GM23338 (cell line): ENCODE measurements at regions not wholly inside any gene's neighbourhood (a gene's known extent, or its start where the extent isn't known, plus 50 kb on each side); places are given as distances from the start of the nearest gene placed in this dataset.

ENCODE experiments used
- ATAC-seq: fragments of 200-7000 bp; cut with Tn5 transposase; 3 replicates; pipeline ENCODE4 v1.9.1; 2020
- DNase-seq: peaks from one replicate; pipeline ENCODE4 v3.0.0-alpha.2; 2015; ENCODE audit warnings: low spot score
- H2AFZ ChIP-seq: fragments of 200-600 bp; sonication (generic); 2 replicates; pipeline ENCODE4 v1.8.0; 2016; ENCODE audit warnings: antibody characterized with exemption, mild to moderate bottlenecking, moderate library complexity
- H3F3A ChIP-seq: fragments of 200-600 bp; sonication (generic); replicated peaks from 2 replicates; pipeline ENCODE4 v1.8.0; 2017; ENCODE audit warnings: antibody characterized with exemption, mixed run types, low read depth
- H3K27ac ChIP-seq: fragments of 200-600 bp; sonication (generic); 2 replicates; pipeline ENCODE4 v1.6.1; 2016; ENCODE audit warnings: low read depth
- H3K27me3 ChIP-seq: fragments of 200-600 bp; sonication (generic); 2 replicates; pipeline ENCODE4 v1.8.0; 2016; ENCODE audit warnings: mild to moderate bottlenecking, mixed run types, moderate library complexity; ENCODE audit not compliant: insufficient read depth
- H3K36me3 ChIP-seq: fragments of 200-600 bp; sonication (generic); 2 replicates; pipeline ENCODE4 v1.8.0; 2016; ENCODE audit warnings: mild to moderate bottlenecking; ENCODE audit not compliant: insufficient read depth
- H3K4me1 ChIP-seq: fragments of 200-600 bp; sonication (generic); 2 replicates; pipeline ENCODE4 v1.8.0; 2016; ENCODE audit warnings: mild to moderate bottlenecking, moderate library complexity; ENCODE audit not compliant: insufficient read depth
- H3K4me2 ChIP-seq: fragments of 200-600 bp; sonication (generic); 2 replicates; pipeline ENCODE4 v1.7.1; 2017; ENCODE audit warnings: mixed run types
- H3K4me3 ChIP-seq: fragments of 200-600 bp; sonication (generic); 2 replicates; pipeline ENCODE4 v1.6.1; 2016; ENCODE audit warnings: mixed run types
- H3K79me2 ChIP-seq: fragments of 200-600 bp; sonication (generic); replicated peaks from 2 replicates; pipeline ENCODE4 v1.8.0; 2017; ENCODE audit warnings: mild to moderate bottlenecking; ENCODE audit not compliant: insufficient read depth
- H3K9me2 ChIP-seq: fragments of 200-600 bp; sonication (generic); 2 replicates; pipeline ENCODE4 v1.8.0; 2017; ENCODE audit not compliant: insufficient read depth
- H4K20me1 ChIP-seq: fragments of 200-600 bp; sonication (generic); replicated peaks from 2 replicates; pipeline ENCODE4 v1.8.0; 2017; ENCODE audit warnings: mild to moderate bottlenecking; ENCODE audit not compliant: insufficient read depth
- H3K27ac Mint-ChIP-seq: 2 replicates; pipeline ENCODE4 v1.8.0; 2020; ENCODE audit warnings: inconsistent platforms, mild to moderate bottlenecking, moderate library complexity, mixed read lengths
- H3K27me3 Mint-ChIP-seq: 3 replicates; pipeline ENCODE4 v1.8.0; 2022; ENCODE audit warnings: low read depth, mild to moderate bottlenecking, moderate library complexity, mixed read lengths, inconsistent platforms; ENCODE audit not compliant: insufficient read depth, poor library complexity
- H3K36me3 Mint-ChIP-seq: 3 replicates; pipeline ENCODE4 v1.8.0; 2021; ENCODE audit warnings: low read depth, mild to moderate bottlenecking, inconsistent platforms, moderate library complexity, mixed read lengths
- H3K4me1 Mint-ChIP-seq: 3 replicates; pipeline ENCODE4 v1.8.0; 2020; ENCODE audit warnings: mild to moderate bottlenecking, inconsistent platforms, mixed read lengths
- H3K4me3 Mint-ChIP-seq: 3 replicates; pipeline ENCODE4 v1.8.0; 2021; ENCODE audit warnings: moderate library complexity, mild to moderate bottlenecking, inconsistent platforms, mixed read lengths
- H3K9me3 Mint-ChIP-seq: 3 replicates; pipeline ENCODE4 v1.8.0; 2020; ENCODE audit warnings: moderate library complexity, mild to moderate bottlenecking, inconsistent platforms, mixed read lengths
- CREB1 ChIP-seq: fragments of 250-450 bp; sonication (Bioruptor Pico); IDR thresholded peaks from 2 replicates; pipeline ENCODE4 v1.5.0; 2020; ENCODE audit warnings: low read depth, mild to moderate bottlenecking, moderate library complexity
- ETS1 ChIP-seq: IDR thresholded peaks from 2 replicates; pipeline ENCODE4 v1.6.1; 2016; ENCODE audit warnings: antibody characterized with exemption
- EZH2 ChIP-seq: fragments of 200-600 bp; sonication (generic); IDR thresholded peaks from one replicate; pipeline ENCODE4 v1.8.0; 2017; ENCODE audit warnings: antibody characterized with exemption, mild to moderate bottlenecking, low read depth; ENCODE audit not compliant: unreplicated experiment
- EZH2phosphoT487 ChIP-seq: fragments of 200-600 bp; sonication (generic); IDR thresholded peaks from one replicate; pipeline ENCODE4 v1.8.1; 2018; ENCODE audit warnings: antibody characterized with exemption; ENCODE audit not compliant: unreplicated experiment
- JUNB ChIP-seq: IDR thresholded peaks from one replicate; pipeline ENCODE4 v1.6.1; 2016; ENCODE audit warnings: antibody characterized with exemption; ENCODE audit not compliant: unreplicated experiment
- NANOG ChIP-seq: IDR thresholded peaks from 2 replicates; pipeline ENCODE4 v1.6.1; 2016; ENCODE audit warnings: antibody characterized with exemption, borderline replicate concordance
- POLR2AphosphoS5 ChIP-seq: IDR thresholded peaks from 2 replicates; pipeline ENCODE4 v1.6.1; 2016; ENCODE audit warnings: antibody characterized with exemption, low read depth
- STAT1 ChIP-seq: IDR thresholded peaks from one replicate; pipeline ENCODE4 v1.6.1; 2016; ENCODE audit warnings: antibody characterized with exemption; ENCODE audit not compliant: unreplicated experiment
- ZNF114 ChIP-seq: fragments of 250-450 bp; sonication (Bioruptor Pico); IDR thresholded peaks from 2 replicates; pipeline ENCODE4 v1.5.0; 2020; ENCODE audit warnings: mild to moderate bottlenecking, moderate library complexity
- ZNF331 ChIP-seq: fragments of 250-450 bp; sonication (Bioruptor Pico); IDR thresholded peaks from 2 replicates; pipeline ENCODE4 v1.5.0; 2020; ENCODE audit warnings: low read depth, mild to moderate bottlenecking, moderate library complexity
- ZNF462 ChIP-seq: fragments of 250-450 bp; sonication (Bioruptor Pico); IDR thresholded peaks from 2 replicates; pipeline ENCODE4 v1.5.0; 2020; ENCODE audit warnings: mild to moderate bottlenecking, moderate library complexity
- TF ChIP-seq, protein P1 (sequence below): IDR thresholded peaks from one replicate; pipeline ENCODE4 v1.6.1; 2018; ENCODE audit warnings: antibody characterized with exemption; ENCODE audit not compliant: unreplicated experiment
- TF ChIP-seq, protein P2 (sequence below), 2 experiments: fragments of 200-600 bp in 1 of 2; sonication (generic) in 1 of 2; conservative IDR thresholded peaks; 2 replicates each; pipeline versions ENCODE4 v1.5.1 to v1.6.1; 2016 to 2017; ENCODE audit warnings: antibody characterized with exemption in 2 of 2, low read depth in 2 of 2, mild to moderate bottlenecking in 2 of 2, moderate library complexity in 1 of 2

DNA sequence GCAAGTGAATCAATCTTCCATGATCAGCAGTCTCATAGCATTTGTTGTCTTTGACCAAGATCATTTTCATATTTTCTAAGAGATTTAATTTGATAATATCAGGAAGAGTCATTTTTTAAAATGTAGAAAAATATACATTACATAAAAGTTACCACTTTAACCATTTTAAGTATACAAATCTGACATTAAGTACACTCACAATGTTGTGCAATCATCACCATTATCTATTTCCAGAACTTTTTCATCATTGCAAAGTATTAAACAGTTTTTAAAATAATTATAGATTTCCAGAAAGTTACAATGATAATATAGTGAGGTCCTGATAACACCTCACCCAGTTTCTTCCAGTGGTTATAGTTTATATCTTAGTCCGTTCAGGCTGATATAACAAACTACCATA, 222.5 kb upstream of the RHOBTB1 start (continued):
- no peak for TF ChIP-seq ZNF462
- no peak for TF ChIP-seq NANOG

DNA sequence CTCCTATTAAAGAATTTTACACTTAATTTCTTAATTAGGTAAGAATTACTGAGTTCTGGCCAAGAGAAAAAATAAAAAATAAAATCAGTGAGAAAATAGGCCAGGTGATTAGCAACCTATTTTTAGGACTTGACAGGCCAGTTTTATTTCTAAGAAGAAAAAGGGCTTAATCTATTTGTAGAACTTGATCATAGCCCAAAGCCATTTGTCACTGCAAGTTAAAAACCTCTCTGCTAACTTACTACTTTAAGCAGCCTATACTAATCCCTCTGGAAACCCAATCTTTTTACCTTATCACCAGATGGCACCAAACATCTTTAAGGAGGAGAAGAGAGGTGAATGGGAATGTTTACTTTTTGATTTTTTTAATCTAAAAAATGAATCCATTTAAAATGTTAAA, 222.1 kb upstream of the RHOBTB1 start:
- H3K4me1 Mint-ChIP-seq = no peaks in the 10 kb centered on the region
- no peak overlapping the region for H3K4me2 ChIP-seq
- H3K36me3 Mint-ChIP-seq = 0 out of 3 replicates have a peak, but pooled peaks cover 3% of the 10 kb centered on the region
- no peak overlapping the region for H3K4me3 Mint-ChIP-seq
- H3K79me2 ChIP-seq = no peaks in the 10 kb centered on the region
- no peaks in the 10 kb centered on the region for H3K36me3 ChIP-seq
- H2AFZ ChIP-seq = no peak overlapping the region
- peaks cover 2% of the 10 kb centered on the region for H3K27me3 Mint-ChIP-seq
- no peak overlapping the region for H3K27ac Mint-ChIP-seq
- no peak for ATAC-seq
- H4K20me1 ChIP-seq = no peaks in the 10 kb centered on the region
- no peak for DNase-seq
- H3K9me3 Mint-ChIP-seq = peaks cover 4% of the 10 kb centered on the region; the same call in 2 of the 3 replicates
- no peaks in the 10 kb centered on the region for H3K9me2 ChIP-seq
- no peaks in the 10 kb centered on the region for H3F3A ChIP-seq
- no peak overlapping the region for H3K4me3 ChIP-seq
- H3K27ac ChIP-seq = no peak overlapping the region
- H3K27me3 ChIP-seq = no peaks in the 10 kb centered on the region
- H3K4me1 ChIP-seq = no peaks in the 10 kb centered on the region
- TF ChIP-seq ZNF114 = no peak
- no peak for TF ChIP-seq EZH2phosphoT487
- no peak for TF ChIP-seq STAT1
- TF ChIP-seq POLR2AphosphoS5 = no peak
- TF ChIP-seq ETS1 = no peak
- no peak for TF ChIP-seq JUNB
- TF ChIP-seq CREB1 = no peak
- no peak for TF ChIP-seq ZNF331
- TF ChIP-seq, protein P1, sequence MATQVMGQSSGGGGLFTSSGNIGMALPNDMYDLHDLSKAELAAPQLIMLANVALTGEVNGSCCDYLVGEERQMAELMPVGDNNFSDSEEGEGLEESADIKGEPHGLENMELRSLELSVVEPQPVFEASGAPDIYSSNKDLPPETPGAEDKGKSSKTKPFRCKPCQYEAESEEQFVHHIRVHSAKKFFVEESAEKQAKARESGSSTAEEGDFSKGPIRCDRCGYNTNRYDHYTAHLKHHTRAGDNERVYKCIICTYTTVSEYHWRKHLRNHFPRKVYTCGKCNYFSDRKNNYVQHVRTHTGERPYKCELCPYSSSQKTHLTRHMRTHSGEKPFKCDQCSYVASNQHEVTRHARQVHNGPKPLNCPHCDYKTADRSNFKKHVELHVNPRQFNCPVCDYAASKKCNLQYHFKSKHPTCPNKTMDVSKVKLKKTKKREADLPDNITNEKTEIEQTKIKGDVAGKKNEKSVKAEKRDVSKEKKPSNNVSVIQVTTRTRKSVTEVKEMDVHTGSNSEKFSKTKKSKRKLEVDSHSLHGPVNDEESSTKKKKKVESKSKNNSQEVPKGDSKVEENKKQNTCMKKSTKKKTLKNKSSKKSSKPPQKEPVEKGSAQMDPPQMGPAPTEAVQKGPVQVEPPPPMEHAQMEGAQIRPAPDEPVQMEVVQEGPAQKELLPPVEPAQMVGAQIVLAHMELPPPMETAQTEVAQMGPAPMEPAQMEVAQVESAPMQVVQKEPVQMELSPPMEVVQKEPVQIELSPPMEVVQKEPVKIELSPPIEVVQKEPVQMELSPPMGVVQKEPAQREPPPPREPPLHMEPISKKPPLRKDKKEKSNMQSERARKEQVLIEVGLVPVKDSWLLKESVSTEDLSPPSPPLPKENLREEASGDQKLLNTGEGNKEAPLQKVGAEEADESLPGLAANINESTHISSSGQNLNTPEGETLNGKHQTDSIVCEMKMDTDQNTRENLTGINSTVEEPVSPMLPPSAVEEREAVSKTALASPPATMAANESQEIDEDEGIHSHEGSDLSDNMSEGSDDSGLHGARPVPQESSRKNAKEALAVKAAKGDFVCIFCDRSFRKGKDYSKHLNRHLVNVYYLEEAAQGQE = no peak
- TF ChIP-seq, protein P2, sequence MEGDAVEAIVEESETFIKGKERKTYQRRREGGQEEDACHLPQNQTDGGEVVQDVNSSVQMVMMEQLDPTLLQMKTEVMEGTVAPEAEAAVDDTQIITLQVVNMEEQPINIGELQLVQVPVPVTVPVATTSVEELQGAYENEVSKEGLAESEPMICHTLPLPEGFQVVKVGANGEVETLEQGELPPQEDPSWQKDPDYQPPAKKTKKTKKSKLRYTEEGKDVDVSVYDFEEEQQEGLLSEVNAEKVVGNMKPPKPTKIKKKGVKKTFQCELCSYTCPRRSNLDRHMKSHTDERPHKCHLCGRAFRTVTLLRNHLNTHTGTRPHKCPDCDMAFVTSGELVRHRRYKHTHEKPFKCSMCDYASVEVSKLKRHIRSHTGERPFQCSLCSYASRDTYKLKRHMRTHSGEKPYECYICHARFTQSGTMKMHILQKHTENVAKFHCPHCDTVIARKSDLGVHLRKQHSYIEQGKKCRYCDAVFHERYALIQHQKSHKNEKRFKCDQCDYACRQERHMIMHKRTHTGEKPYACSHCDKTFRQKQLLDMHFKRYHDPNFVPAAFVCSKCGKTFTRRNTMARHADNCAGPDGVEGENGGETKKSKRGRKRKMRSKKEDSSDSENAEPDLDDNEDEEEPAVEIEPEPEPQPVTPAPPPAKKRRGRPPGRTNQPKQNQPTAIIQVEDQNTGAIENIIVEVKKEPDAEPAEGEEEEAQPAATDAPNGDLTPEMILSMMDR (conservative IDR thresholded peaks at IDR 0.05; ENCODE audit: low read depth in 2 of 2) = no peak; a peak in 1 of 4 replicates
- TF ChIP-seq EZH2 = no peak
